AG04450 (cell line): ENCODE measurements at regions not wholly inside any gene's neighbourhood (a gene's known extent, or its start where the extent isn't known, plus 50 kb on each side); places are given as distances from the start of the nearest gene placed in this dataset.

Experiments used
- CTCF ChIA-PET: fragments of 300-600, 350-600 bp; formaldehyde crosslinking; extraction: SDS; loops from one replicate; lab custom pipeline; 2022; ENCODE audit warnings: antibody characterized with exemption, inconsistent platforms; lab: Charles Lee
- POLR2A ChIA-PET: fragments of 350-600 bp; formaldehyde crosslinking; extraction: SDS; loops from one replicate; lab custom pipeline; 2021; ENCODE audit warnings: antibody characterized with exemption, inconsistent platforms; lab: Yijun Ruan, JAX
- DNase-seq: peaks from one replicate; pipeline ENCODE4 v3.0.0-alpha.2; 2011; ENCODE audit warnings: low read depth, low spot score
- H3K27ac ChIP-seq: one replicate; pipeline ENCODE4 v1.5.1; 2012; ENCODE audit warnings: low read depth, low read length, control low read depth
- H3K27me3 ChIP-seq: one replicate; pipeline ENCODE4 v1.6.0; 2012; ENCODE audit warnings: low read length; ENCODE audit not compliant: control insufficient read depth, insufficient read depth
- H3K4me3 ChIP-seq: 2 replicates; pipeline ENCODE4 v1.5.1; 2011; ENCODE audit warnings: mild to moderate bottlenecking, low read depth, low read length, control low read depth
- H3K9me3 ChIP-seq: 2 replicates; pipeline ENCODE4 v1.5.1; 2012; ENCODE audit warnings: low read length; ENCODE audit not compliant: control insufficient read depth, insufficient read depth
- TF ChIP-seq, protein P1 (sequence below): IDR thresholded peaks from 2 replicates; pipeline ENCODE4 v1.5.1; 2011; ENCODE audit warnings: low read depth, low read length, control low read depth, inconsistent platforms

GRCh38 chr1:200253774-200254495 lies 155.9 kb downstream of the ZNF281 start:
- Histone ChIP-seq H3K27me3 (no peaks in the 10 kb centered on the region), H3K4me3 (no peak overlapping the region), H3K27ac (no peak overlapping the region), H3K9me3 (no peaks in the 10 kb centered on the region)
- ChIA-PET CTCF (no interaction called here), POLR2A (no interaction called here)
- DNase-seq = no peak
- TF ChIP-seq, protein P1, sequence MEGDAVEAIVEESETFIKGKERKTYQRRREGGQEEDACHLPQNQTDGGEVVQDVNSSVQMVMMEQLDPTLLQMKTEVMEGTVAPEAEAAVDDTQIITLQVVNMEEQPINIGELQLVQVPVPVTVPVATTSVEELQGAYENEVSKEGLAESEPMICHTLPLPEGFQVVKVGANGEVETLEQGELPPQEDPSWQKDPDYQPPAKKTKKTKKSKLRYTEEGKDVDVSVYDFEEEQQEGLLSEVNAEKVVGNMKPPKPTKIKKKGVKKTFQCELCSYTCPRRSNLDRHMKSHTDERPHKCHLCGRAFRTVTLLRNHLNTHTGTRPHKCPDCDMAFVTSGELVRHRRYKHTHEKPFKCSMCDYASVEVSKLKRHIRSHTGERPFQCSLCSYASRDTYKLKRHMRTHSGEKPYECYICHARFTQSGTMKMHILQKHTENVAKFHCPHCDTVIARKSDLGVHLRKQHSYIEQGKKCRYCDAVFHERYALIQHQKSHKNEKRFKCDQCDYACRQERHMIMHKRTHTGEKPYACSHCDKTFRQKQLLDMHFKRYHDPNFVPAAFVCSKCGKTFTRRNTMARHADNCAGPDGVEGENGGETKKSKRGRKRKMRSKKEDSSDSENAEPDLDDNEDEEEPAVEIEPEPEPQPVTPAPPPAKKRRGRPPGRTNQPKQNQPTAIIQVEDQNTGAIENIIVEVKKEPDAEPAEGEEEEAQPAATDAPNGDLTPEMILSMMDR = no peak

DNA sequence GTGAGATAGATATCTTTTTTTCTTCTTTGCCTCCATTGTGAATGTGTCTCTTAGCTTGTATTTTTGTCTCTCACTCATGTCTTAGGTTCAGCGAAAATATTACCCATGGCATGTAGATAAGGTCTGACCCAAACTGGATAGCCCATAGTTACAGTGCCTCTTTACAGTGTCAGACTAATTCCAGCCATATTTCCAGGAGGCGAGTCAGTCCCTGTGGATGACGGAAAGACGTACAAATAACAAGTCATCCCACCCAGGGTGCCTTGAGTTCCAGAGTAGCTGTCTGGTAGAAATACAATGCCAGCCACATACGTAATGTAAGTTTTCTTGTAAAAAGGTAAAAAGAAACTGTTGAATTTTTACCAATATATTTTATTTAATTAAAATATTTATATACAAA lies 157.3 kb downstream of the ZNF281 start:
- TF ChIP-seq, protein P1 = no peak
- DNase-seq = no peak
- Histone ChIP-seq H3K9me3 (no peaks in the 10 kb centered on the region), H3K4me3 (no peak overlapping the region), H3K27me3 (no peaks in the 10 kb centered on the region), H3K27ac (no peak overlapping the region)
- CTCF ChIA-PET = interaction anchor here (1.2 kb wide), 1 partner anchor 236 kb away, joined by 3 read pairs; no protein-coding TSS in a partner anchor
- POLR2A ChIA-PET = interaction anchor here (0.6 kb wide), 1 partner anchor 465 kb away, joined by 3 read pairs; no protein-coding TSS in a partner anchor

DNA sequence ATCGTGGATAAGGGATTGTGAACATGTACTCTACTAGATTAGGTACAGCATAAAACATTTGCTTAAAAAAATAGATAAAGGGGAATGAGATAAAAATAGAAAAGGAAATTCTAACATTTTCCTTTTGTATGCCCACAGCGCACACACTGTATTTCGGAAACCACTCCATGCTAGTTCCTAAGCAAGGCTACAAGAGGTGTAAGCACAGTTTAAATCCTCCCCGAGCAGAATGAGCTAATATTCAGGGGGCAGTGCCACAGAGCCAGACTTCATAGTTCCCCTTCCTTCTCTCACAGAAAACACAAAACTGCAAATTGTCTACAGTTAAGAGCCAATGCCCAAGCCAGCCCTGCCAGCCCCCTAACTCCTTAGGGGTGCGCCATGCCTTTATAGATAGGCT lies 159.4 kb downstream of the ZNF281 start:
- no peak for DNase-seq
- no peaks in the 10 kb centered on the region for H3K9me3 ChIP-seq
- ChIA-PET CTCF (interaction anchor here (0.5 to 1.5 kb wide), 3 partner anchors 57 to 359 kb away, joined by 3 to 5 read pairs (median 4); no protein-coding TSS in a partner anchor), POLR2A (no interaction called here)
- H3K27me3 ChIP-seq = no peaks in the 10 kb centered on the region
- H3K27ac ChIP-seq = no peak overlapping the region
- H3K4me3 ChIP-seq = no peak overlapping the region
- TF ChIP-seq, protein P1 = no peak

GRCh38 chr1:200248541-200248940 lies 161.3 kb downstream of the ZNF281 start:
- Histone ChIP-seq H3K27me3 (no peaks in the 10 kb centered on the region), H3K9me3 (no peaks in the 10 kb centered on the region), H3K4me3 (no peak overlapping the region), H3K27ac (no peak overlapping the region)
- POLR2A ChIA-PET = no interaction called here
- no peak for DNase-seq
- TF ChIP-seq, protein P1 = no peak
- CTCF ChIA-PET = no interaction called here

DNA sequence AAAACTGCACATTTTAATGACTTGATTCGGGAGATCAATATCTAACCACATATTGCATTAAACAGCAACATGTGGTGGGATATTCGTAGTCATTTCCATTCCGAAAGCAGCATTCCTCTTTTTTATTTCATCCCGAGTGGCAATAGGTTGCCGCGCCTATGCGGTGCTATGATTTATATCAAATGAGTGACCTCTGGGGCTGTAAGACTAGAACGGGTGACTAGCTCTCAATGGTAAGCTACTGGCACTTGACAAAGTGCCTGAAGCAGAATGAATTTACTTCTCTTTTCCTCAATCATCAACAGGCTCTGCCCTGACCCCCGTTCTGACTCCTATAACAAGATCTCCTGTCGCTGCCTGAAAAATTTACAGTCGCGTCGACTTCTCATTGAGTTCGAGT lies 162.3 kb downstream of the ZNF281 start:
- no peaks in the 10 kb centered on the region for H3K27me3 ChIP-seq
- TF ChIP-seq, protein P1 = no peak
- no peaks in the 10 kb centered on the region for H3K9me3 ChIP-seq
- ChIA-PET CTCF (interaction anchor here (0.6 to 1.4 kb wide), 3 partner anchors 11 to 60 kb away, joined by 3 to 4 read pairs (median 3); no protein-coding TSS in a partner anchor), POLR2A (no interaction called here)
- no peak overlapping the region for H3K4me3 ChIP-seq
- DNase-seq = no peak
- H3K27ac ChIP-seq = no peak overlapping the region
